ENCODE measurements at regions not wholly inside any gene's neighbourhood (a gene's known extent, or its start where the extent isn't known, plus 50 kb on each side); places are given as distances from the start of the nearest gene placed in this dataset.
"Not testable (repeated sequence)": the region's sequence is repeated elsewhere in the genome, so short reads cannot be mapped to it uniquely, and the experiment has no call there.

- intact Hi-C loops (cut with micrococcal nuclease): loop anchor here (5.0 kb wide), 1 partner anchor 122 kb away; the partner anchor contains the start of gene HMX2
These were observed 115.5 kb downstream of the BUB3 start for GRCh38 chr10:123269675-123270074.

- intact Hi-C loops (cut with micrococcal nuclease): loop anchor here (5.0 kb wide), 1 partner anchor 123 kb away; the partner anchor contains the start of gene HMX2
These were observed 116.0 kb downstream of the BUB3 start for GRCh38 chr10:123270221-123270620.

GRCh38 chr10:123270806-123271205, 116.6 kb downstream of the BUB3 start:
- intact Hi-C loops (cut with micrococcal nuclease): loop anchor here (5.0 kb wide), 1 partner anchor 124 kb away; the partner anchor contains the start of gene HMX2

- intact Hi-C loops (cut with micrococcal nuclease): loop anchor here (5.0 kb wide), 1 partner anchor 125 kb away; the partner anchor contains the start of gene HMX2
These were observed 118.0 kb downstream of the BUB3 start for GRCh38 chr10:123272171-123272570.

GRCh38 chr10:123274306-123275135, 120.3 kb downstream of the BUB3 start:
- intact Hi-C loops (cut with micrococcal nuclease): loop anchor here (5.0 kb wide), 1 partner anchor 127 kb away; the partner anchor contains the start of gene HMX2

- intact Hi-C loops (cut with micrococcal nuclease): no loop called here
These were observed 120.9 kb downstream of the BUB3 start for GRCh38 chr10:123275136-123275564.

- intact Hi-C loops (cut with micrococcal nuclease): no loop called here
These were observed 124.2 kb downstream of the BUB3 start for GRCh38 chr10:123278445-123278844.

- intact Hi-C loops (cut with micrococcal nuclease): not testable (repeated sequence)
These were observed 129.2 kb downstream of the BUB3 start for GRCh38 chr10:123283371-123283770.

- intact Hi-C loops (cut with micrococcal nuclease): no loop called here
These were observed 129.8 kb downstream of the BUB3 start for GRCh38 chr10:123284022-123284421.

GRCh38 chr10:123287594-123288247, 133.5 kb downstream of the BUB3 start:
- intact Hi-C loops (cut with micrococcal nuclease): no loop called here

GRCh38 chr10:123289432-123289831, 135.2 kb downstream of the BUB3 start:
- intact Hi-C loops (cut with micrococcal nuclease): no loop called here

GRCh38 chr10:123294109-123294508, 139.9 kb downstream of the BUB3 start:
- intact Hi-C loops (cut with micrococcal nuclease): no loop called here

GRCh38 chr10:123294886-123295285, 140.7 kb downstream of the BUB3 start:
- intact Hi-C loops (cut with micrococcal nuclease): no loop called here

GRCh38 chr10:123295644-123296043, 141.4 kb downstream of the BUB3 start:
- intact Hi-C loops (cut with micrococcal nuclease): no loop called here

- intact Hi-C loops (cut with micrococcal nuclease): no loop called here
These were observed 143.0 kb downstream of the BUB3 start for GRCh38 chr10:123297175-123297574.

- intact Hi-C loops (cut with micrococcal nuclease): no loop called here
These were observed 144.4 kb downstream of the BUB3 start for GRCh38 chr10:123298583-123298982.

- intact Hi-C loops (cut with micrococcal nuclease): no loop called here
These were observed 145.4 kb downstream of the BUB3 start for GRCh38 chr10:123299598-123299997.

GRCh38 chr10:123301077-123301857, 147.1 kb downstream of the BUB3 start:
- intact Hi-C loops (cut with micrococcal nuclease): no loop called here

GRCh38 chr10:123303581-123304337, 149.6 kb downstream of the BUB3 start:
- intact Hi-C loops (cut with micrococcal nuclease): no loop called here

GRCh38 chr10:123305671-123306070, 151.5 kb downstream of the BUB3 start:
- intact Hi-C loops (cut with micrococcal nuclease): no loop called here

GRCh38 chr10:123306290-123306689, 152.1 kb downstream of the BUB3 start:
- intact Hi-C loops (cut with micrococcal nuclease): no loop called here

Data from T-helper 1 cell treated with Interleukin-12 subunit alpha and Interleukin-12 subunit beta and Interleukin-4 antibody, amounts not matched to agents 30 ng/mL and 1 ng/mL, for 36 hours (primary cell).